D341Med (cell line): ENCODE measurements at regions not wholly inside any gene's neighbourhood (a gene's known extent, or its start where the extent isn't known, plus 50 kb on each side); places are given as distances from the start of the nearest gene placed in this dataset.

Source experiments
- DNase-seq: peaks from one replicate; pipeline ENCODE4 v3.0.0; 2012; ENCODE audit warnings: low spot score

DNA sequence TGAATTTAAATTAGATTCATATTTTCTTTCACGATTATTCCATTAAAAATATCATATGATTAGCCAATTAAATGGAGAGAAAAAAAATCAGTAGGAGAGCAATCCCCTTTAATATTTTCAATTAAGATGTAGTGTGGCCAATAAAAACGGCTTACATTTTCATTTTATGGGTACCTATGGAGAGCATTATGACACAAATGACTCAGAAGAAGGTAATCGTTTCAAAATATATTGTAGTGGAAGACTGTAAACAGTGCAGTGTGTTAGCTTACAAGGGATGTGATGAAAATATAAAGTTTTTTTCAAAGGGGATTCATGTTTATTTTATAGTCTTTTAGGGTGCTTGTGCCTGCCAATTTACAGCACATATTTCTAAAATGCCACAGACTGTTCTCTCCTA is 1507.4 kb upstream of the CELF4 start:
- DNase-seq: no peak

GRCh38 chr18:39062426-39062825 is 1496.8 kb upstream of the CELF4 start:
- no peak for DNase-seq

DNA sequence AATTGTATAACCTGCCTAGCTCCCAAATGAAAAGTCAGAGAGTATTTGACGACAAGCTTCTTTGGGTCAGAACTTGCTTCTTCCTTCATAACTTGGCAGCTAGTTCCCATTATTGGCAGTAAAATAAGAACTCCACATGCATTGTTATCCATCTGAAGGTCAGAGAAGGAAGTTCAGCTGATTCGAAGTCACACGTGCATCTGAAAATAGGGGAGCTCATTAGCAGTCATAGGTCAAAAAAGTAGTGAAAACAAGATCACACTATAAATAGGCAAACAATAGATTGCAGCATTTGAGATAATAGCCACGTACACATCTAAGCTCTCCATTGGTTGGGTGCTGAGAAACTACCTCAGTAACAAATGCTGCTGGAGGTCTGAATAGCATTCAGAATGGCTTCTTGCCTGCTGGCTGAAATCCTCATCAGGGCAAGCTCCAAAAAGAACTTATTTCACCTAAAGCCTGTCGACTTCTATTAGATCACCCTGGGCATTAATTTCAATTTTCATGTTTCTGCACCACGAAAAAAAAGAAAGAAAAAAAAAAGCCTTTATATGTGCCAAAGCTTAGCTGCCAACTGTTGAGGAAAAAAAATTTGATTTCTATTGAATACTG is 1492.9 kb upstream of the CELF4 start:
- DNase-seq: no peak

GRCh38 chr18:39057423-39058064 is 1491.9 kb upstream of the CELF4 start:
- no peak for DNase-seq

- DNase-seq: no peak
These were observed 1488.0 kb upstream of the CELF4 start for GRCh38 chr18:39053571-39053970.

DNA sequence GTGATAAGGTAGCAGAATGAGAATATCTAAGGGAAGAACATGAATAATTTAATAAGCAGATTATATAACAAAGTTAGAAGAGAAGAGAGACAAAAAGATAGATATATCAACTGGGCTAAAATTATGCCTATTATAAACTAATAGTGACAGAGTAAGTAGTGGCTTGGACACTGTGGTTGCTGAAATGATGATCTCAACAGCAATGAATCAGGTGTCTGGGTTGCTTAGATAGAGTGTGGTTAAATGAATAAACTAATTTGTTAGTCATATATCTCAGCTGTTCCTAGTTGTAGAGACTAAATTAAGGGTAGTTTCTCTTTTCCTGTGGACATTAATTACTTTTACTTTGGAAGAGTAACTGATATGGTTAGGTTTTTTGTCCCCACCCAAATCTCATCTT is 1485.4 kb upstream of the CELF4 start:
- no peak for DNase-seq

- DNase-seq: no peak
These were observed 1474.2 kb upstream of the CELF4 start for GRCh38 chr18:39039813-39040212.

DNA sequence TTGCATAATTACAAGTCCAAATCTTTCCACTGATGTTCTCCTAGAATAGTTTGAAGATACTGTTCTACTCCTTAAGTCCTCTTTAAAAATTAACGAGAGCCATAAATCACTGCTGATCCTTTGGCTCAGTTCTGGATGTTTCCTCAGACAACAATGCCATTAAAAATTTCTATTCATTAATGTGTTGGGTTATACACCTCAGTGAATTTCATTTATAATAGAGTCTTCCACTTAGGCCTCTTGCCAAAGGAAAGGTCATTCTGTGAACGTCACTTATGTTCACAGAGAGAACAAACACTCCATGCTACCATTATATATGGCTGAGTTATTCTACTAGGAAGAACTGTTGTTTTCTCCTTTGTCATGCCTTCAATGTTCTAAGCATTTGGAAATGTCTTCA is 1472.3 kb upstream of the CELF4 start:
- no peak for DNase-seq

DNA sequence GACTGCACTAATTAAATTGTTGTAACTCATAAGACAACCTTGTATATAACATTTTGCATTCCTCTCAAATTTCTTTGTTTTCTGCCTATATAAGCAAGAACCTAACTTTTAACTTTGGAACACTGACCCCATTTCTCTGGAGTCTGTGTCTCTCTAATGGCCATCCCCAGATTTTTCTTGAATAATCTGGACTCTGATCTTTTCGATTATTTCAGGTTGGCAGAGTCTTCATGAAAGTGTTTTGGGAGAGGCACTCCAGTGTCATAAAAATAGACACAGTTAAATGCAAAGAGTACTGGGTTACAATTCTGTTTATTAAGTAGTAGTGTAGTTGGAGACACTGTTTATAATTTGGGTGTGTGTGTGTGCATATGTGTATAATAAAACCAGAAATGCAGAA is 1467.7 kb upstream of the CELF4 start:
- DNase-seq: no peak

DNA sequence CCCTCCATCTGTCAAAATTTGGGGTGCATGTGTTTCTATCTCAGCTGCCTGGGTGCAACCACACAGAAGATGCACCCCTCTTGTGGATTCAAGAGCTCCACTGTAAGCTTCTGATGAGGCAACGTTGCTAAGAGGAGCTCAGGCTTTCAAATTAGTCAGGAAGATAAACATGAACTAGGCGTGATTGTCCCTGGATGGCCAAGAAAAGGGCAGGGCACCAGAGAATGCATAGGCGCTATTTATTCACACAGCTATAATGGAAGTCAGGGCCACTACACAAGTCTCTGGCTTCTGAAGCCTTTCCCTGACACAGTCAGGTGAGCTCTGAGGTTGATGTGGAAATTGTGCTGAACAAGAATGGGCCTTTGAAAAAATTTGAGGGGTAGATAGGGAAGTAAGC is 1466.0 kb upstream of the CELF4 start:
- no peak for DNase-seq

DNA sequence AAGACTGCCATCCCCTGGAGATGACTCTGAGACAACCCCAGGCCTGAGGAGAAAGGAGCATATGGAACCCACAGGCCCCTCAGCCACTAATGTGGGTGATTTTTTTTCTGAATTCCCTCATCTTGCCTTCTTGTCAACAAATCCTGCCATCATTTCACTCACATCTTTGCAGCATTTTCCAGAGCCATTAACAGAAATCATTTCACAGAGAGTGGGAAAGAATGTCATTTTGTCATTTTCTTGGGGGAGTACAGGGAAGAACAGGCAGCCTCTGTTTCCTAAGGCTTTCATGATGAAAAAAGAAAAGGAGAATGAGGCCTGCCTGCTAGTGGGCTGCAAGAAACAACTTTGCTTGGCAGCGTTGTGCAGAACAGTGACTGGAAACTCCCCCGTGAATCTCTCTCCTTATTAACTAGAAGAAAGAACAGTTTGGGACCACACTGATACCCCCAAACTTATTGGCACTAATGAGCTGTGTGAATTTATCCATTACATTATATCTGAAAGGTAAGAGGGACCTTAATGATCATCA is 1464.6 kb upstream of the CELF4 start:
- DNase-seq: no peak

DNA sequence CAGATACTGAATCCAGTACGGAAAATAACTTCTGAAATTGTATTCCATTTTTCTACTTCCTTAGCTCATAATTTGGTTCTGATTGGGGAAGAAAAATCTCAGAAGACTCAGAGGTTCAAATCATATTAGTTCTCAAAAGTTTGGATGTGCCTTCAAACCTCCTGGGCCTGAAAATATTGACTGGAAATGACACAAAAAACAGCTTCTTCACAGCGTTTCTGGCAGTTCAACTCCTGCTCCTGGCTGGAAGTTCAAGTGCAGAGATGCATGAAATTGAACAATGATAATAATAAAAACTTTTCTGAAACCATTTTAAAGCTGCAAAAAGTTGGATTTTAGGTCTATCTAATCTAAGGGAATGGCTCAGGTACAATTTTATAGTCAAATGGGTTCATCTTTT is 1459.9 kb upstream of the CELF4 start:
- DNase-seq: no peak

- DNase-seq: no peak
These were observed 1454.4 kb upstream of the CELF4 start for GRCh38 chr18:39019989-39020388.

DNA sequence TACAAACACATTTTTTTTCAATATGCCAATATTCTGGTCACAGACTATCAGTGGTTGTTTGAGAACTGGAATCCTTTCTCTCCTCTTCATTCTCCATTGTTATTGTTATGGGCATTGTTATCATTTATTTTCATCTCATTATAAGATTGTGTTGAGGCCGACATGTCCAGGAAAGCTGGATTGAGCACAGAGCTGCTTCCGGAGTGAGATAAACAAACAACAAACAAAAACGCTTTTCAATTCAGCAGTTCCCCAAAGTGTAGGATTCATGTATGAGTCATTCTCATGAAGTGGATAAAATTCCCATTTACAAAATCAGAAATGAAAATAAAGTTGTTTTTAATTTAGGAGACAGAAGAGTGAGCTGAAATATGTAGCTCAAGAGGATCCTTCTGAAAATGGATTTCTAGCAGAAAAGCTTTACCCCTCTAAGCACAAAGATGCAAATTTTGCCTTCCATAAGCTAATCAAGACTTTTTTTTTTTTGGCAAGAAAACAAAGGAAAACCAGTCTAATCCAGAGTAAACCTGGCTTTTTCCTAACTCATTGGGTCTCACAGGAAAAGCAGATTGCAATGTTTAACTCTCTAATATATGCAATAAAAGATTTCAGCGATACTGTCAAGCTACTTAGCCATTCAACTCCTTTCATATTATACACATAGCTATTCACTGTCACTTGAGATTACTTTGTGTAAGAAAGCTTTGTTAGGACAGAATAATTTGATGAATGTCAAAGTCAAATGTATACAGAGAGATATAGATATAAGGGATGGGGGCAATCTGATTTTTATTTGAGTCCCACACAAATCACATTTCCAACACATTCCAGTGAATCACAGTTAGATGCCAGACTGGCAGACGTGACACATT is 1441.7 kb upstream of the CELF4 start:
- DNase-seq: no peak

DNA sequence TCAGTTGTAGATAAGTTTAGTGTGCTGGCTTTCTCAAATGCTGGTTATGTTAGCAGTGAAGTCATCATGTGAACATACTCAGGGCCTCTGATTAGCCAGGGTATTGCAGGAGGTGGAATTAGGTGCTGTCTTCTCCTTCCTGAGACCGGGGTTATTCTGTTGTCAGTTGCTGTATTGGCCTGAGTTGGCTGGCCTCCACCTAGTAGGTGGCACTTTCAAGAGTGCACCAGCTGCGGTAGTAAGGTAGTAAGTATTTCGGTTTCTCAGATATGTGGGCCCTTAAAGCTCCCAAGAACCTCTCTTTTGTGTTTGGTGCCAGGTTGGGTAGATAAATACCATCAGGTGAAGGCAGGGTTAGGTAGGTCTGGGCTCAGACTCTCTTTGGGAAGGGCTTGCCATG is 1430.5 kb upstream of the CELF4 start:
- no peak for DNase-seq

DNA sequence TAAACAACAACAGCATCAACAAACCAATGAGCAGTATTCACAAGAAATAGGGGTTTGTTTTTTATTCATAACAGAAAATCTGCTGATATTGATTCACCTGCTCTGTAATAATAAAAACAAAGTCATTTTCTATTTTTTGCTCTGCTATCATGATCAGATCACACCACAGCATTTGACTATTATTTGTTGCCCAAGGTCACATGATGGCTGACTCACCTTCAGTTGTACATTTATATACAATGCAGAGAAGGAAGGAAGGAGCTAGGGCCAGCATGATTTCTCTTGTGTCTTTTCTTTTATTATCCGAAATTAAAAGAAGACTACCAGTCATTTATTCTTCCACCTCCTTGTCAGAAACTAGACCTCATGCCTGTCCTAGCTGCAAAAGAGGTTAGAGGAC is 1427.7 kb upstream of the CELF4 start:
- no peak for DNase-seq

GRCh38 chr18:38984968-38985367 is 1419.4 kb upstream of the CELF4 start:
- DNase-seq: no peak

DNA sequence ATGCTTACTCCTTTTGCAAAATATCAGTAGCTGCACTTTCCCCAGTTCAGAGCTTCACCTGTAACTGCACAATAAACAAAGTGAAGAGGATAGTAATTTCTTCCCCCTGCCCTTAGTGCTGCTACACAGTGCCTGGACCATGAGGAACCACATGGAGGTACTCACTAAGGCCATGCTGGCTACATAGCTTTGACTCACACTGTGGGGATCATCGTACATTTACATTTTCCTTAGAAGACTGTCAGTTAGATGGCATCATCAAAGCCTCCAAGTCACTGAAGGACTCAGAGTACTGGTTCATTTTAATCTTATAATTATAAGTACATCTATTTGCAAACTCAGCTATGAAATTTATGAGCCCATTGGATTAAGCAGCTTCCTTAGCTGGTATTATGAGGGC is 1416.5 kb upstream of the CELF4 start:
- no peak for DNase-seq

DNA sequence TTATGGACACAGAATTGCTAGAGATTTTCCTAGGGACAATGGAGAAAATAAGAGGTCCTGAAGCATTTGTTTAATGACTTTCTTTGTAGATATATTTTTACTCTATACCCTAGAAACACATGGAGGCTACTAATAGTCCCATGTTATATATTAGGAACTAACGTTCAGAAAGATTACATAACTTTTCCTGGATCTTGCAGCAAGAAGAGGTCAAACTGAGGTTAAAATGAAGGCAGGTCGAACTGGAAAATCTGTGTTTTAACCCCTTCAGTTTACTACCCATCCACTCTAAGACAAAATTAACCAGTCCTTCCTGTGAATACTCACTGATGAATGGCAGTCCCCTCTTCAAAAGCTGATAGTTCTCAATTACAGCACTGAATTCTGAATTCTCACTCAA is 1415.8 kb upstream of the CELF4 start:
- DNase-seq: no peak

GRCh38 chr18:38980420-38980819 is 1414.8 kb upstream of the CELF4 start:
- no peak for DNase-seq

DNA sequence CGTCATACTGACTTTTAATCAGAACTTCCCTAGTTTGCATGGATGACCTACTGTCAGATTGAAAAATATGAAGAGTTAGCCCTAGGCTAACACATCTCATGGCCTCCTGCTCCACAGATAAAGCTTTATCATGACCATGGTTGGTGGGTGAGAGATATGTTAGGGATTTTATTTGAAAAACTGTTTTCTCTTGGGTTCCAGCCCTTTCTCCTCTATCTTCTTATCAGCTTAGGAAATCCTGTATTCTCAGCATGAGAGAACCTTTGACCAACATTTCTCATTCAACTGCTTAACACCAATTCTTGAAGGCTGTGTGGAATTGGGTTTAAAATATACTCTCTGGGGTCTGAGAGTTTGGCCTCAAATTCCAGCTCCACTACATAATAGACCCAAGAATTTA is 1407.0 kb upstream of the CELF4 start:
- no peak for DNase-seq

- no peak for DNase-seq
These were observed 1406.3 kb upstream of the CELF4 start for GRCh38 chr18:38971881-38972280.

DNA sequence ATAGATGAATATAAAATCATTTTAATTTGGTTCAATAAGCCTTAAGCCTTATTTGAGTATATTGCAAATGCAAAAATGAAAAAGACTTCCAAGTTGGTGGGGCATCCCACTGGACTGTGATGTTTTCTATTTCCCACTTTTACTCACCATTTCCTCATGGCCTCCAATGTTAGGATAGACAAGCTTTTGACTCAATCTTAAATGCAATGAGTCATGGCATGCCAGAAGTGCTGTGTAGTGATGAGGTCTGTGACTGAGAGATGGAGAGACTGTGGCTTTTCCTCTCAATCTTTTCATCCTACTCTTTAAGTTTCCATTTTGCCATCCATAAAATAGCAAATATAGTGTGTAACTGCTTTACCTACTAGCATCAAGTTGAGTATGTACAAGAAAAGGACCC is 1401.2 kb upstream of the CELF4 start:
- DNase-seq: no peak
